Effector CD8-positive, alpha-beta T cell (primary cell): ENCODE measurements at regions not wholly inside any gene's neighbourhood (a gene's known extent, or its start where the extent isn't known, plus 50 kb on each side); places are given as distances from the start of the nearest gene placed in this dataset.
"Not testable (repeated sequence)": the region's sequence is repeated elsewhere in the genome, so short reads cannot be mapped to it uniquely, and the experiment has no call there.

Experiments used
- DNase-seq: peaks from one replicate; lab custom pipeline; 2025; lab: John Stamatoyannopoulos, UW

GRCh38 chr16:16879567-16880251 is 500.8 kb downstream of the NPIPA7 start:
- DNase-seq = no peak

DNA sequence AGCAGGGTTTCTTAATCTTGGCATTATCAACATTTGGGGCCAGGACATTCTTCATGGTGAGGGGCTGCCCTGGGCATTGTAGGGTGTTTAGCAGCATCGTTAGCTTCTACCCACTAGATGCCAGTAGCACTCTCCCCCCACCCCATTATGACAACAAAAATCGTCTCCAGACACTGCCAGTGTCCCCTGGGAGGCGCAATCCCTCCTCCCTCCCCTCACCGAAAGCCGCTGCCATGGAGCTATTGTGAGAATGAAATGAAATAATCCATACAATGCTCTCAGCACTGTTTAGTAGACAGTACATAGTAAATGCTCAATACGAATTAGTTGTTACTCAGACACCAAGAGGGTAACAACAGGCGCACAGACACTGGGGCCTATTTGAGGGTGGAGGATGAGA is 502.9 kb downstream of the NPIPA7 start:
- DNase-seq = no peak

GRCh38 chr16:16882766-16883165 is 503.8 kb downstream of the NPIPA7 start:
- DNase-seq = no peak

DNA sequence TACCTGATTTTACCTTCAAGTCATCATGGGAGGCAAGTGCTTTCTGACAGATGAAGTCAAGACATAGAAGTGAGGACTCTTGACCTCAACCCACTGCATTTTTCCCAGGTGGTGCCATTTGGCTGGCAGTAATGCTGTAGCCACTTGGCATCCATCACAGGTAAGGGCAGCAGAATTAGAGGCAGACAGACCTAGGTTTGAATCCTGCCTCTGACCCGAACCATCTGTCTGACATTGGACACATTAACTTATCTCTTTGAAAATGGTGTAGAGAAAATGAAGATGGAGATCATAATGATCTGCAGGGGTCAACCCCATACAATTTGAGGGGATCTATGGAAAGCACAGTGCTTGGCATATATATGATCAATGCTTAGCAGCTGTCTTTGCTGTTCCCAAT is 505.5 kb downstream of the NPIPA7 start:
- no peak for DNase-seq

DNA sequence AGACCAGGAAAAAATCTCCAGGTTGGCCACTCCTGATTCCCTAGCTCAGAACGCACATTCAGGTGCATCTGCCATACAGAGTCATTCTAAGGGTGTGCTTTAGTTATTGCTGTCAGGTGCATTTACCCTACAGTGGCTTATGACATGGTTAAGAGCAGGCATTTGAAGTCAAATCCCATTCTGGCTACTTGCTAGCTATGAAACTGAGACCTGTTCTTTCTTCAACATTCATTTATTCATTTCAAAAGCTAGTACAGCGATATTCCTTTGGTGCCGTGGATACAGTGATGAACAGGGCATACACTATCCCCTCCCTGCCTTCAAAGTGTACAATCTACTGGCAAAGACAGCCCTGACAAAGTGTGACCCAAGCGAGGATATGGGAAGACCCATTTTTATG is 508.3 kb downstream of the NPIPA7 start:
- DNase-seq = no peak

DNA sequence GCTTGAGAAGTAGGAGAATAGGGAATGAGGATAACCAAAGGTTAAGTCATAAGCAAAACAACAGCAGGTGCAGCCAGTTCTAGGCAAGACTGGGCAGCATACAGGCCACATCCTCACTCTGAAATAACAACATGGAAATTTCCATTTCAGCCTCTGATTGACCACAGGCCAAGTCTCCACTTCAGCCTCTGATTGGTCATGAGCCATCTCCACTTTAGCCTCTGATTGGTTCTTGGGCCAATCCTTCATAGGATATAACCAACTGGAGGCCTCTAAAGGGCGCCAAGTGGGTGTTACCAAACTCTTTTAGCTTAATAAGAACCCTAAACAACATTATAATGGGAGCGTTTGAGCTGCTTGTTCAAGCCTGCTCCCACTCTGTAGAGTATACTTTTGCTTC is 512.0 kb downstream of the NPIPA7 start:
- no peak for DNase-seq

DNA sequence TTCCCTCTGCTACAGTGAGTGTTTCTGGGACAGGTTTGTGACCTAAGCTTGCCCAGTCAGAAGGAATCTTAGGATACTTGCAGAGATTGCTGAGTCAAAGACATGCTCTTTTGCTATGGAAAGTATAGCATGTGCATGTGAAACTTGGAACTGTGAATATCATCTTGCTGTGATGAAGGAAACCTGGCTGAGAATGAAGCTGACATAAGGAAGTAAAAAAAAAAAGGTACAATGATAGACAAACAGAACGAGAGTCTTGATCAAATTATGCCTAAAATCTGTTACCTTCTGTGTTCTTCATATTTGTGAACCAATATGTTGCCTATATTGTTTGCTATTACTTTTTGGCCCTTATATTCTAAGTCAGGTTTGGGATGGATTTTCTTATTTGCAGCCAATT is 525.7 kb downstream of the NPIPA7 start:
- DNase-seq = no peak

DNA sequence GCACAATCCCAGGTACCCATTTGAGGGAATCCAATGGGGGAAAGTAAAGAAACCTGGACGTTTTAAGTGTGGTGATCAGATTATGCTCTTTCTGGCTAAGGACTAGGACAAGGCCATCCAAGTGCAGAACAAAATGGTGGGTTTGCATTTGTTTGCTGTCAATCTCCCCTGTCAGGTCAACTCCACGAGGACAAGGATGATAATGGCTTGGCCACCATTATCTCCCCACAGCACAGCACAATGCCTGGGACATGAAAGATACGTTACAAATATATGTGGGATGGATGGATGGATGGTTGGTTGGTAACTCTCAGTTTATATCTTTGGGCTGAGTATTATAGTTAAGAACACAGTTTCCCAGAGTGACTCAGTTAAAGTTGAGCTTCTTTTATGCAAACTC is 526.9 kb downstream of the NPIPA7 start:
- DNase-seq = no peak

DNA sequence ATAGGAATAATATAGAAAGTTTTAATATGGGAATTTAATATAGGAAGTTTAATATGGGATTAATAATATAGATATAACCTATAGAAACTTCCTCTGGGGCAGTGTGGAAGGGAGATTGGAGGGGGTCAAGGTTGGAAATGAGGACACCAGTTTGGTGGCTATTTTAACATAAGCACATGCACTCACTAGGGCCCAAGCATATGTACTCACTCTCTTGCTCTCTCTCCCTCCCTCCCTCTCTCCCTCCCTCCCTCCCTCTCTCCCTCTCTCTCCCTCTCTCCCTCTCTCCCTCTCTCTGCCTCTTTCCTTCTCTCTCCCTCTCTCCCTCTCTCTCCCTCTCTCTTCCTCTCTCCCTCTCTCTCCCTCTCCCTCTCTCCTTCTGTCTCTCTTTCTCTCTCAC is 528.1 kb downstream of the NPIPA7 start:
- DNase-seq = no peak

GRCh38 chr16:16908077-16908476 is 529.1 kb downstream of the NPIPA7 start:
- DNase-seq = no peak

GRCh38 chr16:16909126-16909525 is 530.2 kb downstream of the NPIPA7 start:
- DNase-seq = no peak

DNA sequence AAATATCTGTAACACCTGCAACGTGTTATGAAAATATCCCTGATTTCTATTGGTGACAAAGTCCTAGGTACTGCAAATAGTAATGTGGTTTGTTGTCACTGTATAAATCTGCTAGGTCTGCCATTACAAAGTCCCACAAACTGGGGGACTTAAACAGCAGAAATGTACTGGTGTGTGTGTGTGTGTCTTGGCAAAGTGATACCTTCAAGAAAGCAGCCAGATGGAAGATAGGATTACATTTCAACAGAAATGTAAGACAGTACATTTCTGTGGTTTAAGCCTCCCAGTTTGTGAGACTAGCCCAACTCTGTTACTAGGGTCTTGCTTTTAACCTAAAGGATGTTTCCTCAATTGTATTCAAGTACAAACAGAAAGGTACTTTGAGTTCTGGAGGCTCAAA is 531.7 kb downstream of the NPIPA7 start:
- DNase-seq = no peak

DNA sequence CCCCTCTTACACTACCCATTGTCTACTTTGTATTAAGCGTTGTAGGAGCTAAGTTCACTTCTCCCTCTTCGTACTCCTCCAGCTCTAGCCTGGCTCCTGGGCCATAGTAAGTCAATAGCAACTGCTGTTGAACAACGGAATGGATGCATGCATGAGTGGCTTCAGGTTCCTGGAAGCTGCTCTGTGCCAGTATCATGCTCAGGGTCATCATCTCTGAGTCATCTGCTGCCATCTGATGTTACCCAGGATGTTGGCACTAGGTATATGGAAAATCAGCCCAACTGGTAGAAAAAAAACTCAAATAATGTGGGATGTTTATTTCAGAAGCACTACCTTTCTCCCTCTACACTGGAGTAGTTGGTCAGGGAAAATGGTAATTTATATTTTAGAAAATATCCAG is 536.8 kb downstream of the NPIPA7 start:
- DNase-seq = no peak

DNA sequence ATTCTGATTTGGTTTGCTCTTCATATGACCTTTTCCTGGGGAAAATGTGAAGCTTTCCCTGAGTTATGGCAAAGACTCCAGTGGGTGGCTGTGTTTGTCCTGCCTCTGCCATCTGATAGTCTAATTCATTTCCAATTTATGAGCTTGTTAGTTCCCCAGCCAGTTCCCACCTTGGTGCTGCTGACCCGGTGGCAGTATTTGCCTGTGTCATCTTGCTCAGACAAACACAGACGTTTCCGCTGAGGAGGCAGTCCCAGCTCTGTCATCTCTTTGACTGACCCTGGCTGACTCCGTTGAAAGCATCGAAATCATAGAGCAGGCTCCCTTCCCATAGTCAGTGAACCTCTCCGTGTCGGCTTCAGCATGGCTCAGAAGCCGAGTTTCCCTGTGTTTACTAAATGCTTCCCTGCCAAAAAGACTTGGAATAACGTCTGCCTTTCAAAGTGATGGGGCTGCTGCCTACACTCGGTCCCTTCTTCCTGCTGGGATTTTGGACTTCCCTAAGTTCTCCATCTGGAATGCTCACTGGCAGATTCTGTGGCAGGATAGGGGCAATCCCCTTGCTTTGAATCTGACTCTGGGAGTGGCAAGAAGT is 538.3 kb downstream of the NPIPA7 start:
- DNase-seq = no peak

DNA sequence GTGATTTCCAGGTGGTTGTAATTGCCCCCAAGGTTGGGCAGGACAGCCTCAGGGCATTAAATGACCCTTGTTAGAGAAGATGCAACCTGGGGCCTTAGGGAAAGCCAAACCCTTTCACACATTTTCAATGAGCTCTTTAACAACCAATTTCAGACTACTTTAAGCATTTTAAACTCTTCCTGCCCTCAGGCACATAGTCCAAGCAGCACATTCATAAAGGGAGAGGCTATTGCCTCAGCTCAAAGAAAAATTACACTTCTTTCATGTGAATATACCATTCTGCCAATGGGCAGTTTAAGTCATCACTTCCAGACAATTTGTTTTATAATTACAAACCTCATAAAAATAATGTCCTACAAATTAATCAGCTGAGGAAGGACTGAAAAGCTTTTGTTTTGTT is 544.5 kb downstream of the NPIPA7 start:
- DNase-seq = no peak

- no peak for DNase-seq
Measured at GRCh38 chr16:16924613-16925012, 545.7 kb downstream of the NPIPA7 start.

DNA sequence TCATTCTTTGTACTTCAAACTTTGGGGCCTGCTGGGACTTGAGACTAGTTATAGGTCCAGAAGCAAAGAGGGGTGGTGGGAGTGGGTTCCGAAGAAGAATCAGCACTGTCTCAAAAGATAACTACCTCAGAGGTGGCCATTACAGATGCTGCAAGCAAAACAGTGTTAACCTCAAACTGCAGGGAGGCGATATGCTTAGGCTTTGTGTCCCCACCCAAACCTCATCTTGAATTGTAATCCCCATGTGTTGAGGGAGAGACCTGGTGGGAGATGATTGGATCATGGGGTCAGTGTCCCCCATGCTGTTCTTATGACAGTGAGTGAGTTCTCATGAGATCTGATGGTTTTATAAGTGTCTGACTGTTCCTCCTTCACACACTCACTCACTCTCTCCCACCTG is 545.3 kb downstream of the XYLT1 start:
- DNase-seq = no peak

- no peak for DNase-seq
Measured at GRCh38 chr16:16928532-16929109, 542.1 kb downstream of the XYLT1 start.

DNA sequence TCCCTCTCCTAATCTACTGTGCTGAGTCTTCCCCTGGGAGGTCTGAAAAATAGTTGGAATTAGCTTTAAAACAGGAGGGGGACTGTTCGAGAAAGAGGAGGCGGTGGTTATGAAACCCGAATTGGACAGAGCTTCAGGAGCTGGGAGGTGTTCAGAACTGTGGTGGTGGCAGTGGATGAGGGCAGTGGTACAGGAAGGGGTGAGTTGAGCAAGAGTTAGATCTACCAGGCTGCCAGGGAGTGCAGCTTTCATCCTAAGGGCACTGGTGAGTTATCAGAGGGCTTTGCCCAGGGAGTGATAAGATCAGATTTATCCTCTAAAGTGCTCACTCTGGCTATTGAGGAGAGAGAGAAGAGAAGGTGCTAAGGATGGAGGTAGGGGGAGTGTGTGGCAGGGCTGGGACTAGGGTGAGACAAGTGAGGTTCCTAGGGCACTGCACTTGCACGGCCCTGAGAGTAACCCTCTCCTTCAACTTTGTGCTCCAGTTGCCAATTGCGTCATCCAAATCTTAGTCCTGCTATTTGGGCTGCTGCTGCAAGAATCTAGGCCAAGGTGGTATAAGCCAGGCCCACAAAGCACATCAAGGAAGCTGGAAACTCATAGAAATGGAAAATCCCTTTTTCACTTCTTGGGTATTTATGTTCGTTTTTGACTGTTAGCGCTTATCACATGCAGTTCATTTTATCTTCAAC is 540.3 kb downstream of the XYLT1 start:
- no peak for DNase-seq

- DNase-seq = no peak
Measured at GRCh38 chr16:16933861-16934260, 536.9 kb downstream of the XYLT1 start.

- no peak for DNase-seq
Measured at GRCh38 chr16:16934660-16935059, 536.1 kb downstream of the XYLT1 start.

- DNase-seq = not testable (repeated sequence)
Measured at GRCh38 chr16:16935909-16936308, 534.9 kb downstream of the XYLT1 start.

DNA sequence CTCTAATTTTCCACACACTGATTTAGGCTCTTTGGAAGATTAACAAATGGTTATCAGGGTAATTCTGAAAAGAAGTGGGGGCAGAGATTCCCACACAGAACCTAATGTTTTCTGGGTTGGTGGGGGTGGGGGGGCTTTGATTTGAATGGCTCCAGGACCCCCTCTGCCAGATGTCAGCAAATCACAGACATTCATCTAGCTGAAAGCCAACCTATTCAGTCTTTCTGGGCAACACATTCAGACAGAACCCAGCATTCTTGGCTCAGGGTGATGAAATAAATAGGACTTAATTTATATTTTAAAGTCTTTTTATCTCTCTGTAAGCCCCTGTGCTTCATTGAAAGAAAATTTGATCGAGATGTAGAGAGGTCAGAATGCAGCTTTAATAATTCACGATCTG is 533.2 kb downstream of the XYLT1 start:
- no peak for DNase-seq
